ENCODE measurements at regions not wholly inside any gene's neighbourhood (a gene's known extent, or its start where the extent isn't known, plus 50 kb on each side); places are given as distances from the start of the nearest gene placed in this dataset.

DNA sequence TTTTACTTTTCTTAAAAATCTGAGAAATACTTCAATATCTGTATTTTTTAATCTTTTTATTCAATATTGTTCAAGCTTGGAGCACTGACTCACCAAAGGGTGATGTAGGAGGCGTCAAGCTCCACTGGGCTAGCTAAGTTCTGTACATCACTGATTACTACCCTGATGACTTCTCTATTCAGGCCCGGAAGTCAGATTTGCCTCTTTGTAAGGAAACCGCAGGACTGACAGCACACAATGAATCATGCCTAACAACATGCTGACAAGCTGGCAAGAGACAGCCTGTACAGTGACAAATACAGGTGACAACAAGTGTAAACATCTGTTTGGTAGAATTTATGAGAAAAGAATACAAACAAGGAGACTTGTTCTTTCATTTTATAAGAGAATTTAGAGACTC, 627.9 kb upstream of the RORB start:
- TF ChIP-seq POLR2A (IDR thresholded peaks at IDR 0.05) (no peak), POLR2AphosphoS5 (IDR thresholded peaks at IDR 0.05) (no peak)

Data from stomach (tissue), 4 donors.